C4-2B (cell line): ENCODE measurements at regions not wholly inside any gene's neighbourhood (a gene's known extent, or its start where the extent isn't known, plus 50 kb on each side); places are given as distances from the start of the nearest gene placed in this dataset.

Source experiments
- H3K27ac ChIP-seq: fragments of 450-650 bp; 2 replicates; pipeline ENCODE4 v1.5.1; 2017
- ZFX ChIP-seq: fragments of 450-650 bp; IDR thresholded peaks from 2 replicates; pipeline ENCODE4 v1.6.1; 2017
- TF ChIP-seq, protein P1 (sequence below): fragments of 450-650 bp; conservative IDR thresholded peaks from 2 replicates; pipeline ENCODE4 v1.5.1; 2017; ENCODE audit warnings: mild to moderate bottlenecking

- TF ChIP-seq ZFX, result no peak
- TF ChIP-seq, protein P1, sequence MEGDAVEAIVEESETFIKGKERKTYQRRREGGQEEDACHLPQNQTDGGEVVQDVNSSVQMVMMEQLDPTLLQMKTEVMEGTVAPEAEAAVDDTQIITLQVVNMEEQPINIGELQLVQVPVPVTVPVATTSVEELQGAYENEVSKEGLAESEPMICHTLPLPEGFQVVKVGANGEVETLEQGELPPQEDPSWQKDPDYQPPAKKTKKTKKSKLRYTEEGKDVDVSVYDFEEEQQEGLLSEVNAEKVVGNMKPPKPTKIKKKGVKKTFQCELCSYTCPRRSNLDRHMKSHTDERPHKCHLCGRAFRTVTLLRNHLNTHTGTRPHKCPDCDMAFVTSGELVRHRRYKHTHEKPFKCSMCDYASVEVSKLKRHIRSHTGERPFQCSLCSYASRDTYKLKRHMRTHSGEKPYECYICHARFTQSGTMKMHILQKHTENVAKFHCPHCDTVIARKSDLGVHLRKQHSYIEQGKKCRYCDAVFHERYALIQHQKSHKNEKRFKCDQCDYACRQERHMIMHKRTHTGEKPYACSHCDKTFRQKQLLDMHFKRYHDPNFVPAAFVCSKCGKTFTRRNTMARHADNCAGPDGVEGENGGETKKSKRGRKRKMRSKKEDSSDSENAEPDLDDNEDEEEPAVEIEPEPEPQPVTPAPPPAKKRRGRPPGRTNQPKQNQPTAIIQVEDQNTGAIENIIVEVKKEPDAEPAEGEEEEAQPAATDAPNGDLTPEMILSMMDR, result no peak
- no peak overlapping the region for H3K27ac ChIP-seq
These were observed 143.7 kb downstream of the FGF9 start for GRCh38 chr13:21814604-21815003.

- no peak overlapping the region for H3K27ac ChIP-seq
These were observed 147.0 kb downstream of the FGF9 start for GRCh38 chr13:21817878-21818277.

DNA sequence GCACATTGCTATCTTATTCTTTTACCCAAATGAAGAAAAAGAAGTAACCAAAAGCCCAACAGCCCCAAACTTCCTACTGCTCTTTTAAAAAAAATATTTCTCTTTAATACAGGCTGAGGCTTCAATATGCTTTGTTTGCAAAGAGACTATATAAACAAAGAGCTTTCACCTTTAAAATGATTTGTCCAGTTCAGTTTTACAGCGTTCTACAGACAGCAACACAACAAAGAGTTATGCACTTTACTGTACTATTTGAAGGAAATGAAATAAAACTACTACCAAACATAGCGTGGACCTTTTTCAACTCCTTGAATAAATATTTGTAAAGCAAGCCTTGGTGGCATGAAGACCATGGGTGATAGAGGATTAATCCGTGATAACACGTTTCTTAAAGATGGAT is 151.2 kb downstream of the FGF9 start:
- TF ChIP-seq, protein P1, result no peak
- TF ChIP-seq ZFX, result no peak
- no peak overlapping the region for H3K27ac ChIP-seq

More at GRCh38 chr13:21817878-21818277, 147.0 kb downstream of the FGF9 start:
- TF ChIP-seq ZFX, result no peak
- TF ChIP-seq, protein P1, result no peak

- TF ChIP-seq, protein P1, result no peak
- TF ChIP-seq ZFX, result no peak
- H3K27ac ChIP-seq, result no peak overlapping the region
These were observed 152.5 kb downstream of the FGF9 start for GRCh38 chr13:21823416-21823815.

GRCh38 chr13:21823949-21824348 is 153.1 kb downstream of the FGF9 start:
- TF ChIP-seq ZFX, result no peak
- TF ChIP-seq, protein P1, result no peak
- H3K27ac ChIP-seq, result no peak overlapping the region

DNA sequence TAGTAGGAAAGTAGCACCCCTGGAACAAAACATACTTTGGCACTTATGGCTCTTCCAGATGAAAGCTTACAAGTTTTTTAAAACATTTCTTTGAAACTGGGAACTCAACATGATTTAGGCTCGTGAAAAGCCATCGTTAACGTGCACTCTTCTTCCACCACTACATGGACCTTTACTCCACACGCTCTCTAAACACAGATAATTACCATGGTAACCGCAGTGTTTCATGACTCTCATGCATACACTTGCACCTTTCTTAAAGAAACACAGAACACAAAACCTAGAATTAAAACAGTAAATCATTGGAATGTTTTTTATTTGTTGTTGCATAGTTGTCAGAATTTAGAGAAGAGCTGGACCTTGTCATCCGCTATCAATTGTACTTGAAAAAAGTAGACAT is 154.3 kb downstream of the FGF9 start:
- H3K27ac ChIP-seq, result no peak overlapping the region

DNA sequence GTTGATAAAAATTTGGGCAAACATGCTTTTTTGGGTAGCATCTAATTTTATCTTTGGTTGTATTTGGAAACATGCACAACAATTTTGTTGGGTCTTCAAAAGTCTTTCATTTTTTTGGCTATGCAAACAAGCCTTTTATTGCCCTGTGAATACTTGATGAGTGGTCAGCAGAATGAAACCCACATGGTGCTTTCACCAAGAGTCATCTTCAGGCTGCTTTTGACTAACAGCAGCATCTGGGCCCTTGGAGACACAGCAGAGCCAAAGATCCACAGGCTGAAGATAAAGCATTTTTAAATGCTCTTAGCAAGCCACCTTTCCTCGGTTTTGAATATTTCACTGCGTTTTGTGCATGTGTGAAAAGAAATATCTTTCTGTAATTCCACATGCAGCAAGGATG is 154.9 kb downstream of the FGF9 start:
- TF ChIP-seq, protein P1, result no peak
- TF ChIP-seq ZFX, result no peak
- H3K27ac ChIP-seq, result no peak overlapping the region

More for the DNA sequence above, 154.3 kb downstream of the FGF9 start:
- TF ChIP-seq, protein P1, result no peak
- no peak for TF ChIP-seq ZFX
